Mucosa of descending colon (tissue), 3 donors: ENCODE measurements at regions not wholly inside any gene's neighbourhood (a gene's known extent, or its start where the extent isn't known, plus 50 kb on each side); places are given as distances from the start of the nearest gene placed in this dataset.

Experiments used
- ATAC-seq: fragments of 200-7000 bp; cut with Tn5 transposase; one replicate; pipeline ENCODE4 v1.9.1; 2020; ENCODE audit warnings: mild to moderate bottlenecking, moderate library complexity
- DNase-seq, 3 donors: peaks; one replicate each; pipeline ENCODE4 v3.0.0-alpha.2; 2020
- H3K36me3 ChIP-seq: fragments of 200-600 bp; one replicate; pipeline ENCODE4 v1.8.0; 2021; ENCODE audit warnings: low read depth, mild to moderate bottlenecking
- H3K4me1 ChIP-seq: fragments of 200-600 bp; one replicate; pipeline ENCODE4 v1.8.0; 2021; ENCODE audit warnings: low read depth, mild to moderate bottlenecking
- H3K4me3 ChIP-seq: fragments of 200-600 bp; one replicate; pipeline ENCODE4 v1.8.0; 2021; ENCODE audit warnings: mild to moderate bottlenecking
- H3K9me3 ChIP-seq: fragments of 200-600 bp; one replicate; pipeline ENCODE4 v1.8.0; 2021; ENCODE audit warnings: mild to moderate bottlenecking
- CTCF ChIP-seq: fragments of 200-600 bp; IDR thresholded peaks from one replicate; pipeline ENCODE4 v1.8.0; 2022; ENCODE audit warnings: antibody characterized with exemption, mild to moderate bottlenecking
- intact Hi-C, 2 donors: fragments of 100-400 bp; cut with DNase I in 1 of 2; cut with micrococcal nuclease in 1 of 2; formaldehyde crosslinking; loops; one replicate each; pipeline versions ENCODE4 v1.11.0 to v1.11.1; 2022; cut with DNase I, micrococcal nuclease
- donor health status: DM: no; HTN: no; CAD: no; lungs with moderate emphysema.
- donor health status: DM: no; HTN: no; CAD: no.
- donor health status: DM: no; HTN: yes; CAD: no.

- no peaks in the 10 kb centered on the region for H3K9me3 ChIP-seq
- DNase-seq (no peak), ATAC-seq (no peak)
- intact Hi-C loops = no loop called here
- H3K4me3 ChIP-seq = no peak overlapping the region
- H3K4me1 ChIP-seq = no peaks in the 10 kb centered on the region
- no peak for TF ChIP-seq CTCF
- H3K36me3 ChIP-seq = no peaks in the 10 kb centered on the region
Measured at GRCh38 chr13:22496803-22497508, 683.8 kb upstream of the SGCG start.

- Histone ChIP-seq H3K4me1 (no peaks in the 10 kb centered on the region), H3K36me3 (no peaks in the 10 kb centered on the region), H3K9me3 (no peaks in the 10 kb centered on the region), H3K4me3 (no peak overlapping the region)
- no peak for TF ChIP-seq CTCF
- ATAC-seq = no peak
- intact Hi-C loops = no loop called here
- no peak for DNase-seq
Measured at GRCh38 chr13:22497991-22498780, 682.6 kb upstream of the SGCG start.

GRCh38 chr13:22499919-22500318, 680.9 kb upstream of the SGCG start:
- DNase-seq (no peak), ATAC-seq (no peak)
- no peaks in the 10 kb centered on the region for H3K9me3 ChIP-seq
- TF ChIP-seq CTCF = no peak
- no peaks in the 10 kb centered on the region for H3K4me1 ChIP-seq
- H3K4me3 ChIP-seq = no peak overlapping the region
- no peaks in the 10 kb centered on the region for H3K36me3 ChIP-seq
- intact Hi-C loops = no loop called here

- H3K4me1 ChIP-seq = no peaks in the 10 kb centered on the region
- intact Hi-C loops = no loop called here
- no peaks in the 10 kb centered on the region for H3K9me3 ChIP-seq
- ATAC-seq (no peak), DNase-seq (no peak)
- H3K36me3 ChIP-seq = no peaks in the 10 kb centered on the region
- no peak overlapping the region for H3K4me3 ChIP-seq
- TF ChIP-seq CTCF = no peak
Measured at GRCh38 chr13:22505489-22505888, 675.3 kb upstream of the SGCG start.

GRCh38 chr13:22506096-22506691, 674.6 kb upstream of the SGCG start:
- Histone ChIP-seq H3K36me3 (no peaks in the 10 kb centered on the region), H3K9me3 (no peaks in the 10 kb centered on the region), H3K4me3 (no peak overlapping the region), H3K4me1 (no peaks in the 10 kb centered on the region)
- ATAC-seq (no peak), DNase-seq (no peak)
- TF ChIP-seq CTCF = no peak
- intact Hi-C loops = no loop called here
